ENCODE measurements at regions not wholly inside any gene's neighbourhood (a gene's known extent, or its start where the extent isn't known, plus 50 kb on each side); places are given as distances from the start of the nearest gene placed in this dataset.

GRCh38 chr11:97854877-97855276, 1165.9 kb upstream of the CNTN5 start:
- no peak for TF ChIP-seq CTCF (IDR thresholded peaks at IDR 0.05; ENCODE audit: low read depth, low read length, poor library complexity, severe bottlenecking)
- no peak for TF ChIP-seq EZH2phosphoT487 (IDR thresholded peaks at IDR 0.05; ENCODE audit: borderline replicate concordance, low read length)
